ENCODE measurements at regions not wholly inside any gene's neighbourhood (a gene's known extent, or its start where the extent isn't known, plus 50 kb on each side); places are given as distances from the start of the nearest gene placed in this dataset.

DNA sequence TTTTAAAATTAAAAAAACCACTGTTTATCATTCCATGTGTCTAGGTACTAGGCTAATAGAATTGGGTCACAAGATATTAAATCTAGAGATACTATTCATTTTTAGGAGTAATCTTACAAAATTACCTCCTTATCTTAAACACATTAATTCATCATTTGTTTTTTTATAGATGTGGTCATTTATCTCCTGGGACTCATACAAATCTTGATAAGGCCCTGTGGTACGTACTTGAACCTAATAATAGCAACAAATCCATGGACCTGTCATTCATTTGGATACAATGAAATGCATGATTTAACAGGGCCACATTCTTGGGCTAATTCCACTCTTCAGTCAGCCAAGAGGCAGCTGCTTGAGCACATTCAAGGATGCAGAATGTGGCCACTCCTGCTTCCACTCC lies 66.4 kb upstream of the MARCHF11 start (continued):
- TF ChIP-seq NANOG (IDR thresholded peaks at IDR 0.05; ENCODE audit: insufficient read depth, low read depth, low read length, poor library complexity, severe bottlenecking), result no peak
- TF ChIP-seq SP4 (IDR thresholded peaks at IDR 0.05; ENCODE audit: low read length), result no peak
- TF ChIP-seq SAP30 (IDR thresholded peaks at IDR 0.05; ENCODE audit: insufficient read depth, insufficient replicate concordance, low read length), result no peak
- TF ChIP-seq TCF12 (IDR thresholded peaks at IDR 0.05; ENCODE audit: low read depth, low read length), result no peak
- TF ChIP-seq, protein P1, sequence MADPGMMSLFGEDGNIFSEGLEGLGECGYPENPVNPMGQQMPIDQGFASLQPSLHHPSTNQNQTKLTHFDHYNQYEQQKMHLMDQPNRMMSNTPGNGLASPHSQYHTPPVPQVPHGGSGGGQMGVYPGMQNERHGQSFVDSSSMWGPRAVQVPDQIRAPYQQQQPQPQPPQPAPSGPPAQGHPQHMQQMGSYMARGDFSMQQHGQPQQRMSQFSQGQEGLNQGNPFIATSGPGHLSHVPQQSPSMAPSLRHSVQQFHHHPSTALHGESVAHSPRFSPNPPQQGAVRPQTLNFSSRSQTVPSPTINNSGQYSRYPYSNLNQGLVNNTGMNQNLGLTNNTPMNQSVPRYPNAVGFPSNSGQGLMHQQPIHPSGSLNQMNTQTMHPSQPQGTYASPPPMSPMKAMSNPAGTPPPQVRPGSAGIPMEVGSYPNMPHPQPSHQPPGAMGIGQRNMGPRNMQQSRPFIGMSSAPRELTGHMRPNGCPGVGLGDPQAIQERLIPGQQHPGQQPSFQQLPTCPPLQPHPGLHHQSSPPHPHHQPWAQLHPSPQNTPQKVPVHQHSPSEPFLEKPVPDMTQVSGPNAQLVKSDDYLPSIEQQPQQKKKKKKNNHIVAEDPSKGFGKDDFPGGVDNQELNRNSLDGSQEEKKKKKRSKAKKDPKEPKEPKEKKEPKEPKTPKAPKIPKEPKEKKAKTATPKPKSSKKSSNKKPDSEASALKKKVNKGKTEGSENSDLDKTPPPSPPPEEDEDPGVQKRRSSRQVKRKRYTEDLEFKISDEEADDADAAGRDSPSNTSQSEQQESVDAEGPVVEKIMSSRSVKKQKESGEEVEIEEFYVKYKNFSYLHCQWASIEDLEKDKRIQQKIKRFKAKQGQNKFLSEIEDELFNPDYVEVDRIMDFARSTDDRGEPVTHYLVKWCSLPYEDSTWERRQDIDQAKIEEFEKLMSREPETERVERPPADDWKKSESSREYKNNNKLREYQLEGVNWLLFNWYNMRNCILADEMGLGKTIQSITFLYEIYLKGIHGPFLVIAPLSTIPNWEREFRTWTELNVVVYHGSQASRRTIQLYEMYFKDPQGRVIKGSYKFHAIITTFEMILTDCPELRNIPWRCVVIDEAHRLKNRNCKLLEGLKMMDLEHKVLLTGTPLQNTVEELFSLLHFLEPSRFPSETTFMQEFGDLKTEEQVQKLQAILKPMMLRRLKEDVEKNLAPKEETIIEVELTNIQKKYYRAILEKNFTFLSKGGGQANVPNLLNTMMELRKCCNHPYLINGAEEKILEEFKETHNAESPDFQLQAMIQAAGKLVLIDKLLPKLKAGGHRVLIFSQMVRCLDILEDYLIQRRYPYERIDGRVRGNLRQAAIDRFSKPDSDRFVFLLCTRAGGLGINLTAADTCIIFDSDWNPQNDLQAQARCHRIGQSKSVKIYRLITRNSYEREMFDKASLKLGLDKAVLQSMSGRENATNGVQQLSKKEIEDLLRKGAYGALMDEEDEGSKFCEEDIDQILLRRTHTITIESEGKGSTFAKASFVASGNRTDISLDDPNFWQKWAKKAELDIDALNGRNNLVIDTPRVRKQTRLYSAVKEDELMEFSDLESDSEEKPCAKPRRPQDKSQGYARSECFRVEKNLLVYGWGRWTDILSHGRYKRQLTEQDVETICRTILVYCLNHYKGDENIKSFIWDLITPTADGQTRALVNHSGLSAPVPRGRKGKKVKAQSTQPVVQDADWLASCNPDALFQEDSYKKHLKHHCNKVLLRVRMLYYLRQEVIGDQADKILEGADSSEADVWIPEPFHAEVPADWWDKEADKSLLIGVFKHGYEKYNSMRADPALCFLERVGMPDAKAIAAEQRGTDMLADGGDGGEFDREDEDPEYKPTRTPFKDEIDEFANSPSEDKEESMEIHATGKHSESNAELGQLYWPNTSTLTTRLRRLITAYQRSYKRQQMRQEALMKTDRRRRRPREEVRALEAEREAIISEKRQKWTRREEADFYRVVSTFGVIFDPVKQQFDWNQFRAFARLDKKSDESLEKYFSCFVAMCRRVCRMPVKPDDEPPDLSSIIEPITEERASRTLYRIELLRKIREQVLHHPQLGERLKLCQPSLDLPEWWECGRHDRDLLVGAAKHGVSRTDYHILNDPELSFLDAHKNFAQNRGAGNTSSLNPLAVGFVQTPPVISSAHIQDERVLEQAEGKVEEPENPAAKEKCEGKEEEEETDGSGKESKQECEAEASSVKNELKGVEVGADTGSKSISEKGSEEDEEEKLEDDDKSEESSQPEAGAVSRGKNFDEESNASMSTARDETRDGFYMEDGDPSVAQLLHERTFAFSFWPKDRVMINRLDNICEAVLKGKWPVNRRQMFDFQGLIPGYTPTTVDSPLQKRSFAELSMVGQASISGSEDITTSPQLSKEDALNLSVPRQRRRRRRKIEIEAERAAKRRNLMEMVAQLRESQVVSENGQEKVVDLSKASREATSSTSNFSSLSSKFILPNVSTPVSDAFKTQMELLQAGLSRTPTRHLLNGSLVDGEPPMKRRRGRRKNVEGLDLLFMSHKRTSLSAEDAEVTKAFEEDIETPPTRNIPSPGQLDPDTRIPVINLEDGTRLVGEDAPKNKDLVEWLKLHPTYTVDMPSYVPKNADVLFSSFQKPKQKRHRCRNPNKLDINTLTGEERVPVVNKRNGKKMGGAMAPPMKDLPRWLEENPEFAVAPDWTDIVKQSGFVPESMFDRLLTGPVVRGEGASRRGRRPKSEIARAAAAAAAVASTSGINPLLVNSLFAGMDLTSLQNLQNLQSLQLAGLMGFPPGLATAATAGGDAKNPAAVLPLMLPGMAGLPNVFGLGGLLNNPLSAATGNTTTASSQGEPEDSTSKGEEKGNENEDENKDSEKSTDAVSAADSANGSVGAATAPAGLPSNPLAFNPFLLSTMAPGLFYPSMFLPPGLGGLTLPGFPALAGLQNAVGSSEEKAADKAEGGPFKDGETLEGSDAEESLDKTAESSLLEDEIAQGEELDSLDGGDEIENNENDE (IDR thresholded peaks at IDR 0.05; ENCODE audit: insufficient replicate concordance, low read length), result no peak
- TF ChIP-seq KDM1A (IDR thresholded peaks at IDR 0.05; ENCODE audit: borderline replicate concordance, low read length), result no peak
- no peak for TF ChIP-seq SIN3A (conservative IDR thresholded peaks at IDR 0.05 in 1 of 2, IDR thresholded peaks at IDR 0.05 in 1 of 2; ENCODE audit: low read depth in 1 of 2, low read length in 2 of 2)
